HG03460 (cell line): ENCODE measurements at regions not wholly inside any gene's neighbourhood (a gene's known extent, or its start where the extent isn't known, plus 50 kb on each side); places are given as distances from the start of the nearest gene placed in this dataset.

Source experiments
- ATAC-seq: cut with Tn5 transposase; IDR thresholded peaks from one replicate; pipeline ENCODE4 v1.9.1; 2021; ENCODE audit not compliant: unreplicated experiment

DNA sequence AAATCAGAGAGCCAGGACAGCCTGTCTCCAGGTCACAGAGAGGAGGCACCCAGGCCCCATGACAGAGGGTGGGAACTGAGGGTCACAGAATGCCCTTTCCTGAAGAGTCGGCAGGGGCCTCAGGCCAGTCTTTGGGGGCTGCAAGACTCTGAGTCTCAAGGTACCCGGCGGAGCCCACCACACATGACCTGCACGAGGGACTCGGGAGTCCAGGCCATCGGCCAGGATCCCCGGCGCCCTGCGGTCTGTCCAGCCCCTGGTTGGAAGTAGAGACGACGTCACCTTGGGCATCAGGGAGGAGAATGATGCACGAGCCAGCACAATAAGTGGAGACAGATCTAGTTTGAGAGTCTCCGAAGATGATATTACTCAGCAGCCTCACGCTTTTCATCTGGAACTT lies 234.7 kb upstream of the SDK2 start:
- ATAC-seq, result no peak

- ATAC-seq, result no peak
Observed at GRCh38 chr17:73879987-73880386, 235.7 kb upstream of the SDK2 start.

DNA sequence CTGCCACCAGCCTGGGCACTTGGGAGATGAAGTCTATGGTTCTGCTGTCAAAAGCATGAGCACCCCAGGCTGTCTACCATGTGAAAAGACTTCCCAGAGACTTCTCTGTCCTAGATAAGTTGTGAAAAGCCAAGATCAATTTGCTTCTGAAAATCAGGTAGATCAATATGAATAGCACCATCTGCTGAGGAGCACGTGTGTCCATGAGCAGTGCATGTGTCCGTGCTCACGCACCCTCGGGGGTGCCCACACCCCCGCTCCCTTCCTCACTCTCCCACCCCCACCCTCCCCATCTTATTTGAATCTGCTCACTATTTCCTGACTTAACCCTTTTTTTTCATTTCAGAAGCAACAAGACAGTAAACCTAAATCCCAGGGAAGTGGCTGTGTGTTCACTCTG lies 238.3 kb upstream of the SDK2 start:
- ATAC-seq, result no peak

- no peak for ATAC-seq
Observed at GRCh38 chr17:73883175-73883574, 238.9 kb upstream of the SDK2 start.

- ATAC-seq, result no peak
Observed at GRCh38 chr17:73887739-73888138, 243.5 kb upstream of the SDK2 start.

DNA sequence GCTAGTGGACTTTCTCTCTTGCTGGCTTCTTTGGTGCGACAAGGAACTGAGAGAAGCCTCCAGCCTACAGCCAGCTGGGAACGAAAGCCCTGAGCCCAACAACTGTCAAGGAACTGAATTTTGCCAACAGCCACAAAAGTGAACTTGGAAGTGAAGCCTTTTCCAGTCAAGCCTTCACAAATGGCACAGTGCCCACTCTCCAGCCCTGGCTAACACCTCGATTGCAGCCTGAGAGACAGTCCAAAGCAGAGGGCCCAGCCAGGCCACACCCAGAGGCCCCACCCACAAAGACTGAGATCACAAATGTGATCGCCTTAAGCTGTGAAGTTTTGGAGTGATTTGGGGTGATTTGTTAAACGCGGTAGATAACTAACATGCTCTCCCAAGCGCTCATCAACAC lies 244.6 kb upstream of the SDK2 start:
- ATAC-seq, result no peak

DNA sequence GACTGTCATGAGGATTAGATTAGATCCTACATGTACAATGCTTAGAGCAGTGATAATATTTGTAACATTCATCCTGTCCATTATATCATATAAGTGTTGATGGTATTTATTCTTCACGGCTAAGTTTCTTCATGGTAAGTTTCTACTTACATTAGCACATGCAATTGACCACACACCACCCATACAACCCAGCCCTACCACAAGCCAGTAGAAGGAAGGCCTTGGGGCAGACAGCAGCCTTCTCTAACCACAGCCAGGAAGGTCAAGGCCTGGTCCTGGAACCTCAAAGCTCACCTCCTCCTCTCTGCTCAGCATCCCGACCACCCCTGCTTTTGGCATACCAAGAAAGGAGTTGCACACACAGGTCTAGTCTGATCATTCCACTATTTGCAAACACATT lies 245.2 kb upstream of the SDK2 start:
- ATAC-seq, result no peak

- no peak for ATAC-seq
Observed at GRCh38 chr17:73890831-73891405, 246.7 kb upstream of the SDK2 start.

DNA sequence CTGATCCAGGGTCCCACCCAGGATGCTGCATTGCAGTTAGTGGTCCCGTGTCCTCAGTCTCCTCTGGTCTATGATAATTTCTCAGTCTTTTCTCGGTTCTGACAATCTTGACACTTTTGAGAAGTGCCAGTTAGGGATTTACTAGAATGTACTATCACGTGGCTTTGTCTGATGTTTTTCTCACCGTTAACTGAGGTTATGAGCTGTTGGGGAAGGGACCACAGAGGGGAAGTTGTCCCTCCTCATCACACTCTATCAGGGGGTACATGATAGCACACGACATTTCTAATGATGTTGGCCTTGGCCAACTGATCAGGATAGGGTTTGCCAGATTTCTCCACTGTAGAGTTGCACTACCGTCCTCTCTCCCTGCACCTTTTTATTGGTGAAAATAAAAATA lies 250.9 kb upstream of the SDK2 start:
- no peak for ATAC-seq

- ATAC-seq, result no peak
Observed at GRCh38 chr17:73896966-73897365, 252.7 kb upstream of the SDK2 start.

GRCh38 chr17:73899839-73900238 lies 255.6 kb upstream of the SDK2 start:
- ATAC-seq, result no peak

- no peak for ATAC-seq
Observed at GRCh38 chr17:73900516-73900915, 256.3 kb upstream of the SDK2 start.

DNA sequence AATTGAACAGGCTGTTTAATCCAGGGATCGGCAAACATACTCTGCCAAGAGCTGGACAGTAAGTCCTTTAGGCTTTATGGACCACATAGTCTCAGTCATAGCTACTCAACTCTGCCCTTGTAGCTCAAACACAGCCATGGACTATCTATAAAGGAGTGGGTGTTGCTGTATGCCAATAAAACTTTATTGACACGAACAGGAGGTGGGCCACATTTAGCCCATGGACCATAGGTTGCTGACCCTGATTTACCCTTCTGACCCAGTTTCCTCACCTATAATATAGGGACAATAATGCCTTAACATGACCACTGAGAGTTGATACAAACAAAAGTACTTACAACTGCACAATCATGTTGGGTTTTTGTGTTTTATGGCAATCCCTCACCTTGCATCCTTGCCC lies 257.0 kb upstream of the SDK2 start:
- no peak for ATAC-seq

- no peak for ATAC-seq
Observed at GRCh38 chr17:73901661-73902415, 257.6 kb upstream of the SDK2 start.

DNA sequence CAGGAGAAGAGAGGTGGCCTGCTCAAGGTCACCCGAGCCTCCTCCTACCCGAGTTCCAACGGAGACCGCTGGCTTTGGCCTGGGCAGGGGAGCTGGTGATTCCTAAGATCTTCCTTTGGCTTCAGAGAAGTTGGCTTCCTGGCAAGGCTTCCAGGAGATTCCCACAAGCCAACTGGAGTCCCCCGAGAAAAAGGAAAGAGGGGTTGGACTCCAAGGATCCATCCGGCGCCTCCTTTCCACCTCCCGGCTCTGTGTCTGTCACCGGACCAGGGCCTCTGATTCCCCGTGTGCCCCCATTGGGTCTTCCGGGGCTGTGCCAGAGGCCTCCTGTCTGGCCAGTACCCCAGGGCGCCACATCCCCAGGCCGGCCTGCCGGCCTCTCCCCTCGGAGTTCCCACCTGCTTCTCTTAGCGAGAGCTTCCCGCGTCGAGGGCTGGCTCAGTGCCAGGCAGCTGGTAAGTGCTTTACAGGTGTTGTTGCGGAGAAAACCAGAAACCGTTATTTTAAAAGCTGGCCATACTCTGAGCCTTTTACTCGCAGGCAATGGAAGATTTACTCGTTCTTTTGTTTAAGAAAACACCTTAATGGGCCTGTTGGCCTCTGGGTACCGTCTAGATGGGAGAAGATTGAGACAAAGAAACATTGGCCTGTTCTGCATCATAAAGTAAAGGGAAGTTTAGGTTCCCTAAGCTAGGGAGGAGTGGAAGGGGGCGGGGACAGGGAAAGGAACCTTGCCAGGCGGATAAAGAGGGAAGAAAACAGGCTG lies 258.4 kb upstream of the SDK2 start:
- no peak for ATAC-seq

- ATAC-seq, result no peak
Observed at GRCh38 chr17:73906896-73907870, 262.9 kb upstream of the SDK2 start.

GRCh38 chr17:73909186-73909585 lies 264.9 kb upstream of the SDK2 start:
- ATAC-seq, result no peak

GRCh38 chr17:73910206-73910605 lies 266.0 kb upstream of the SDK2 start:
- ATAC-seq, result no peak

GRCh38 chr17:73910821-73911515 lies 266.7 kb upstream of the SDK2 start:
- ATAC-seq, result no peak

DNA sequence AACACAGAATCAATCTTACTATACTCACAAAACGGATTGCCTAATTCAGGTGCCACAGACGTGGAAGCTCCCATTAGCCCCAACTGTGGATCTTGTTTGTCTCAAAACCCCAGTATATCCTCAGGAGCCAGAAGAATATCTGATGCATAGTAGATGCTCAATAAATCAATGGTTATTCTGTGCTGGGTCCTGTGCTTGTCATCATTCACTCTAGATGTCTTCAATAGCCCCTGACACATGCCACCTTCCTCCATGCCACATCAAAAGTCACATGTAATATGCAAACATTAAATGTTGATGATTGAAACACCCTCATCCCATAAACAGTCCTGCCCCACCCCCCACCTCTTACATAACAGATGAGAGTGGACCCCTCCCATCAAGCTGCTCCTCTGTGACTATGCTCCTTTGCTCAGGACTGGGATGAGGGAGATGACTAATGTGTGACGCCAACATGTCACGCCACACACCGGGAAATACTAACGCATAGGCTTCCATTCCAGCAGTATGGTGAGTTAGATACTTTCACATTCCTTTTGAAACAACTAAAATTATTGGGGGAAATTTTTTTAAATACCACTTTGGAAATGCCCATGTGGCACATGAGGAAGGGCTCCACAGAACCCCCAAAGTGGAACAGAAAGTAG lies 267.6 kb upstream of the SDK2 start:
- no peak for ATAC-seq
